HG02981 (cell line): ENCODE measurements at regions not wholly inside any gene's neighbourhood (a gene's known extent, or its start where the extent isn't known, plus 50 kb on each side); places are given as distances from the start of the nearest gene placed in this dataset.

Source experiments
- ATAC-seq: cut with Tn5 transposase; IDR thresholded peaks from one replicate; pipeline ENCODE4 v1.9.1; 2021; ENCODE audit warnings: mild to moderate bottlenecking, moderate library complexity; ENCODE audit not compliant: unreplicated experiment

DNA sequence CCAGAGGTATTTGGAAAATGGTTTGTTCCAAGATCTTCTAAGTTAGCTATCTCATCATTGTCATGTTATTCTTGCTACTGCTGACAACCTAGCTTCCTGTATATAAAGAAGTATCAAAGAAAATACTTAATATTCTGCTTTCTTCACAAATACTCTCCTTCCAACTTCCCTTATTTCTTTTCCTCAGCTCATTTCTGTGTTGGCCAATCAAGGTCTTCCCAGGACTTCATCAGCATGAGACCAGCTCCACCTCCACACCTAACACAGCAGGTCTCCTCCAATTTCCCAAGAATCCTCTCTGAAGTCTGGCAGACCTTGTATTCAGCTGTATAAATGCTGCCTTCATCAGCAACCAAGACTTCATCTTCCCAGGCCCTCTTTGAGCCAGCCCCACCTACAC lies 538.6 kb upstream of the JARID2 start:
- ATAC-seq, result no peak

DNA sequence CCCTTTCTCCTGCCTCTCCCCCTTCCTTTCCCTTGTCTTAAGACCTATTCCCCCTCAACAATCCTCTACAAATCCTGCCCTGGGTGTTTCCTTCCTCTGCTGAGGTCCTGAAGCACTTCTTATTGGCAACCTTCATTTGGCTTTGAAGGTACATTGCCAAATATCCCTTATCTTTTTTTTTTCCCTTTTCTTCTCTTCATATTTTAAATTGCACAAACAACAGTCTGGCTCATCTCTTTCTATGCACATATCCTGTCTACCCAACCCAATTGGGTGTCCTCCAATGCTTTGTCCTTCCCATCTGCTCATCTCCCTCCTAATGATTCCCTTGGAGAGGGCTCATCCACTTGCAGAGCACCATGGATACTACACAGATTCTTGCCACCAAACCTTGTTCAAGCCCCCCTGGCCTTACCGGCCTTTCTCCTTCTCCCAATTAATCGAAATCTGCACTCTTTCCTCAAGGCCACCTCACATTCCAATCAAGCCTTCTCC lies 537.9 kb upstream of the JARID2 start:
- ATAC-seq, result no peak

DNA sequence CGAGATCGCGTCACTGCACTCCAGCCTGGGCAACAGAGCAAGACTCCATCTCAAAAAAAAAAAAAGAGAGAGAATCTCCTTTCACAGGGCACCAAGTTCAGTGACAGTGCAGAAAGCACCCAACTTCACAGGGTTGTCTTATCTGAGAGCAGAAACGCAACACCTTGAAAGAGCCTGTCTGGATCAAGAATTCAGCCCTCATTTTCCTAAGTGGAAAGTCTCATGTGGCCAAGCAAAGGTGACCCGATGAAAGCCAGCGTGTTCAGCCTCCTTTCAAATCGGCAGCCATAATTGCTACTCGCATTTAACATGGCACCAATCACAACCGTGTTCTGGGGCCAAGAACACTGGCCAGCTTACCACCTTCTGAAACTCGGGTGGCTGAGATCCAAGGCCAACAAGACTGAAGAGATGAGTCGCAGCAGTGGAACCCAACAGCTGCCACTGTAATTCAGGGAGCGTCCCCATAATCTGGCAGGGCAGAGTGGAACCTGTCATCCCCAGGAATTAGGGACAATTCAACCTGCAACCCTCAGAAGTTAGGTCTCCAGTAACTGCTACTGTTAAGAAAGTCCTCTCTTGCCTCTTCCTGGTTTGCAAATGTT lies 536.7 kb upstream of the JARID2 start:
- no peak for ATAC-seq

DNA sequence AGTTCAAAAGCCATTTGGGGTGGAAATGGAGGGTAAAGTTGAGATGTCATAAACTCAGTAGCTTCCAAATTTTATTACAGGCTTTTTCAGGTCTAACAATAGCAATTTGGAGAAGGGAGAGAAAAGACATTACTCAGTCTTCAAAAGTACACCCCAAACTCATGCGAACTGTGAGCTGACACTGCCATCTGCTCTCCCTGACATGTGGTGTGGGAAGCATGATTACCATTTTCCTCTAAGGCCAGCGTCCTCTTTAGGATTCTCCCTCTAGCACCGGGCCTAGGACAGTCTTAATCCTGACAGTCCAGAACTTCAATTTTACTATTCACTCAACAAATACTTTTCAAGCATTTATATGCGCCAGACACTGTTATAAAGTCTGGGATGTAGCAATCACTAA lies 536.0 kb upstream of the JARID2 start:
- ATAC-seq, result no peak

DNA sequence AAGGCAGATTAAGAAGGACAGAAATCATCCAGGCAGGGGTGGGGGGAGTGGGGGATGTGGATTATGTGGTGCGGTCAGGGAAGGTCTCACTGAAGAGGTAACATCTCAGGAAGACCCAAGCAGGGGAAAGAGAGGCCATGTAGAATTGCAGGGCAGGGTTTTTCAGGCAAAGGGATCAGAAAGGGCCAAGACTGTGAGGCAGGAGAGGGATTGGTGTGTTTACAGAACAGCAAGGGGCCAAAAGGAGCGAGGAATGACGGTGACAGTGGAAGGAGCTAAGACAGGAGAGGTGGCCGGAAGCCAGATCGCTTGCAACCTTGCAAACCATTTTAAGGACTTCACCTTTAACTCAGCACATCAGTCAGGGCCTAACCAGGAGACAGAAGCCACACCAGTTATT lies 535.4 kb upstream of the JARID2 start:
- no peak for ATAC-seq

DNA sequence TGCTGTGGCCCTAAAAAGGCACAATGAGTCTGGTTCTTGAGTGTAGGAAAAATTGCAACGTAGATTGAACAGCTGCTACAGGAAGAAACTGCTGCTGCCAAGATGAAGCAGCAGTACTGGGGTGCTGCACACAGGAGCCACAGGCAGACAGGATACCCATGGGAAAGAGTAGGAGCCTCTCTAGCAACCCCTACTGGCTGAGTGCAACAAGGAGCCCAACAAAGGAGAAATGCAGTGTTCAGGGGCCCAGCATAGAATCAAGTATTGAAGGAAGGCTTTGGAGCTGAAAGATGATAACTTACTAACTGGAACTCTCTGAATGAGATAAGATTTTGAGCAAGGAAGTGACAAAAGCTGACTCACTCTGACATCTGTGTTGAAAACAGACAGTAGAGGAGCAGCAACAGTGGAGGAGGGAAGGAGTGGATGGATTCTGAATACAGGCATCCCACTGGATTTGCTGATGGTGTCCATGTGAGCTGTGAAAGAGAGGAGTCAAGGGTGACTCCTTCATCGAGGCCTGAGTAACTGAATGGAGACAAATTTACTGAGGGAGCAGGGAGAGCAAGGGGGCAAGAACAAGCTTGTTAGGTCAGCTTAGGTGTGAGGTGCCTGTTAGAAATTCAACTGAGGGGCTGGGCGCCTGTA lies 534.7 kb upstream of the JARID2 start:
- ATAC-seq, result no peak

DNA sequence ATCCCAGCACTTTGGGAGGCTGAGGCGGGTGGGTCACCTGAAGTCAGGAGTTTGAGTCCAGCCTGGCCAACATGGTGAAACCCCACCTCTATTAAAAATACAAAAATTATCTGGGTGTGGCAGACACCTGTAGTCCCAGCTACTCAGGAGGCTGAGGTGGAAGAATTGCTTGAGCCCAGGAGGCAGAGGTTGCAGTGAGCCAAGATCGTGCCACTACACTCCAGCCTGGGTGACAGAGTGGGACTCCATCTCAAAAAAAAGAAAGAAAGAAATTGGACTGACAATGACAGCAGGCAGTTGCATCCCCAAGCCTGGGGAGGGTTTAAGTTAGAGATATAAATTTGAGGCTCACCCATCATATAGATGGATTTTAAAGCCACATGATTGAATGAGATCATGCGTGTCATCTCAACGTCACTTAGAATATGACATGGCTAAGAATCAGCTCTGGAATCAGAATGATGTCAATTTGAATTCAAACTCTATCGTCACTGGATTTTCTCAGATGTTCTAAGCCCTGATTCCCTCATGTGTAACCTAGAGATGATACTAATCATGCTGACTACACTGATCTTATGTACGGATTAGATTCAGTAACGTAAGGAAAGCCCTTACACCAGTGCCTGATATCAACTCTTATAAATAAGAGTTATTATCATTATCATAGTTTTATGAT lies 534.0 kb upstream of the JARID2 start:
- no peak for ATAC-seq

DNA sequence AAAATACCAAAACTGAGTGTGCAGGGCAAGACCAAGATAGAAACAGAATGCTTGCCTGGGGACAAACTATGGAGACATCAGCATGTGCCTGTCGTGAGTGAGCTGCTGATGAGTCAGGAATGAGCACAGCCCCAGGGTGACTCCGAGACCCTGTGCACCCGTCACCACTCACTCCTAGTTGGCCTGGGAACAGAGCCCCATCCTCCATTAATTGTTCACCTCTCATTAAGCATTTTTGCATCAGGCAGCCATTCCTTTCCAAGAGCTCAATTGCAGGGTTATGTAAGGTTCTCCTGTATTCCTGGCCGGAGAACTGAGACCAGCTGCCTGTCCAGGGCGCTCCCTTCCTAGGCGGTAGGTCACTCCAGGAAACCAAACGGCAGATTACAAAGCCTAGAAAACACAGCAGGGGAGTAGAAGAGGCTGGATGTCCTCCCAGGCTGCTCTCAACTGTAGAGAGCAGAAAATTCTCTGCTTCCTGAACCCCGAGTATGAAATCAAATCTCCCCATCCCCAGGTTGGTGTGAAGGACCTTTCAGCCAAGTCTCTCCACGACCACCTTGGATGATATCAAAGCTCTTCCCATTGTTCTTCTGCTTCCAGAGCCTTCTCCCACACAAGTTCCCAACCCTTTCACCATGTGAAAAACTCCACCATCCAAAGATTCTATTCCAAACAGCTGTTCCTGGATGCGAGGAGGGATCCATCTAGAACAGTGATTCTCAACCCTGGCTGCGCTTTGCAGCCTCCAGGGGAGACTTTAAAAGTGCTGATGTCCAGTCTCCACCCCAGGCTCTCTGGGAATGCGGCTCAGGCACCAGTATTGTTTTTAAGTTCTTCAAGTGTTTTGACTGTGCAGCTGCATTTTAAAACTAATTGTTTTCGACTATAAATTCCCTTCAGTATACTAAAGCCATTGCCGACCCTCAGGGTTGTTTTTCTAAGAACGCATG lies 532.6 kb upstream of the JARID2 start:
- no peak for ATAC-seq

DNA sequence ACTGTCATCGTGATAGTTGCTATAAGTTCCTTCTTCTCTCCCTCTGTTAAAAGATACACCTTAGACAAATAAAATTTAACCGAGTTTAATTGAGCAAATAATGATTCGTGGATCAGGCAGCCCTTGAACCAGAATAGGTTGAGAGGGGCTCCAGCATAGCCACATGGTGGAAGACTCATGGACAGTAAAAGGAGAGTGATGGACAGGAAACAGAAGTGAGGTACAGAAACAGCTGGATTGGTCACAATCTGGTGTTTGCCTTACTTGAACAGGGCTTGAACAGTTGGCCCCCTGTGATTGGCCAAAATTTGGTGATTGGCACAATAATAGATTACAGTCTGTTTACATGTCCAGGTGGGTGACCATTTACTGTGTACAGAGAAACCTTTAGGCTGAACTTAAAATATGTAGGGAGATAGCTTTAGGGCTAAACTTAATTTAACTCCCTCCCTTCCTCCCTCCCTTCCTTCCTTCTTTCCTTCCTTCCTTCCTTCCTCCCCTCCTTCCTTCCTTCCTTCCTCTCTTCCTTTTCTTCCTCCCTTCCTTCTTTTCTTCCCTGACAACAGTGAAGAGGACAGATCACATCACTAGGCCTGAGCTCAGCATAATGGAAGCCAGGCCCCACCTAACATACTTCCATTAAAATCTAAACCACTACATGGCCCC lies 531.8 kb upstream of the JARID2 start:
- ATAC-seq, result no peak

DNA sequence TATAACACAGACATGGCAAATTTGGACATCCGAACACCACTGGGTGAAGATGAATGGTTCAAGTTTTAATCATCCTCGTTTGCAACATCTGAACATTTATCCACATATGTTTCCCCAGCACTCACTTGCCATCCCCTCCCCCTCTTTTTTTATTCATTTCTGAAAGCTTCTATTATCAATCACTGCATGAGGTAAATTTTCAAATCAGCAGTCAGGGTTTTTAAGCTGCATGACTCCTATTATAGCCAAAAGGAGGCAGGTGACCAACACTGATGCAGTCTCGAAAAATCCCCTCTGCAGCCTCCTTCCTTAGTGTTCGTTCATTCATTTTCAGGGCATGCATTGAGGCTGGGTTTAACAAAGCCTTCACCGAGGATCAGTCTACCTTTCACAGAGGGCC lies 530.8 kb upstream of the JARID2 start:
- ATAC-seq, result no peak

DNA sequence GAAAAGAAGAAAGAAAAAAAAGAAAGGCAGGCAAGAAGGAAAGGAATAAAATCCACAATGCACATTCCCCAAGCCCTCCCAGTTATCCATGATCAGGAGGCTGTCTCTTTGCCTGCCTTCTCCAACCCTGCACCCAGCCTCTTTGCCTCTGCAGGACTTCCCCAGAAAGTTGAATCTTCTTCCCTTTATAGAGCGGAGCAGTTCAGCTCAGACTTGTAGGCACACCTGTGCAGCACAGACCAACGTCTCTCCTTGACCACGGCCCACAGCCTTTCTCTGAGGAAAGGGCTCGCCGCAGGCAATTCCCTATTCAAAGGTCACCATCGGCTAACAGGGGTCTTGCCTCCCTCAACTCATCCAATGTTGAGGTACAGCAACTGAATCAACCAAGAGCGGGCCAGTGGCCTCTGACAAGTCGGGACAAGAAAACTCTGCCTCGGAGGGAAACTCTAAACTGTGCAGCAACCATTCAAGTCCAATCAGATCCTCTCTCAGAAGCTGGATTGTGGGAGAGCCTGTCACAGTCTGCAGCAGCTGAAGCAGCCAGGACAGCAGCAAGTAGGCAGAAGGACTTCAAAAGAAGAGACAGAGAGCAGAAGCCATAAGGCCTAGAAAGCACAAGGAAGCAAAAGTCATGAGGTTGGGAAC lies 529.2 kb upstream of the JARID2 start:
- no peak for ATAC-seq

DNA sequence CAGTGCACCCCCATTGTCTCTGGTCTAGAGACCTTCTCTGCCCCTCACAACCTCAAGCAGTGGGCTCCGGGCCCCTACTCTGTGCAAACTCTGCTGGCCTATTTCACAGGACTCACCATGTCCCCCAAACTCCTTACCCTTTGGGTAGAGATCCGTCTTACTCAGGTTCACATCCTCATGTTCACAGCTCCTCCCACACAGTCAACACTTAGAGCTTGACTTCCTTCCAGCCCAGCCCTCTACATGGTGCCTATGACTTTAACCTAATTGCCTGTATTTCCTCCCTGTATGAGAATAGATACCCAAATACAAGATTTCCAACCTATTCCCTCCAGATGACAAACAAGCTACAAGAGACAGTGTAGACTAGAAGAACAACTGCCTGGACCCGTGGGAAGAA lies 528.6 kb upstream of the JARID2 start:
- ATAC-seq, result no peak

DNA sequence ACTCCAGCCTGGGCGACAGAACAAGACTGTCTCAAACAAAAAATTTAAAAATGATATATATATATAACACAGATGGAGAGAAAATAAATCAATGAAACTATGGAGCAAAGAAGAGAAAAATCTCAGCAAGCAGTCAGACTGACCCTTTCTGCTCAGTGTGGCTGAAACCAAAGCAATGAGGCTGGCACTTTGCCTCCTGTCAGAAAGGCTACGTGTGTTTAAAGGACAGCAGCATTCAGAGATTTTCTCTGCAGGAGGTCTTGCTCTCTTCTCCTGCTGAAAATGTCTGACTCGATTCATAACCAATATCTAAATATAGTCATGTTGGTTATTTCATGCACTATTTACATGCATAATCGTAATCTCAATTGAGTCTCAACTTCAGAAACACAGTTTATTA lies 527.0 kb upstream of the JARID2 start:
- ATAC-seq, result no peak

DNA sequence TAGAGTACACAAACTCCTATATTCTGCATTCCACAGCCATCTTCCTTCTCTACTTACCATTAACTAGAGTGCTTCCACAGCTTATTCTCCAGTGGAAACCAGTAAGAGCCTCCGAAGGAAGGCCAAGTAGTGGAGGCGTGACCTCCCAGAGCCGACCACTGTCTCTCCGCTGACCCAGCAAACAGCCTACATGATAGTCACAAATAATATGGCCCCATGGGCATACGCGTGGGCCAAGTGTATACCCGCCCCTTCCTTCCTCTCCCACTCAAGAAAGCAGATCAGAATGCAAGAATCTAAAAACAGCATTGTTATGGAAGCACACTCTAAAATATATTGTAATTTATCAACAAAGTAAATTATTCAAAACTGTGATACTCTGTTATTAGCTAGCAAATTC lies 526.6 kb upstream of the JARID2 start:
- no peak for ATAC-seq

DNA sequence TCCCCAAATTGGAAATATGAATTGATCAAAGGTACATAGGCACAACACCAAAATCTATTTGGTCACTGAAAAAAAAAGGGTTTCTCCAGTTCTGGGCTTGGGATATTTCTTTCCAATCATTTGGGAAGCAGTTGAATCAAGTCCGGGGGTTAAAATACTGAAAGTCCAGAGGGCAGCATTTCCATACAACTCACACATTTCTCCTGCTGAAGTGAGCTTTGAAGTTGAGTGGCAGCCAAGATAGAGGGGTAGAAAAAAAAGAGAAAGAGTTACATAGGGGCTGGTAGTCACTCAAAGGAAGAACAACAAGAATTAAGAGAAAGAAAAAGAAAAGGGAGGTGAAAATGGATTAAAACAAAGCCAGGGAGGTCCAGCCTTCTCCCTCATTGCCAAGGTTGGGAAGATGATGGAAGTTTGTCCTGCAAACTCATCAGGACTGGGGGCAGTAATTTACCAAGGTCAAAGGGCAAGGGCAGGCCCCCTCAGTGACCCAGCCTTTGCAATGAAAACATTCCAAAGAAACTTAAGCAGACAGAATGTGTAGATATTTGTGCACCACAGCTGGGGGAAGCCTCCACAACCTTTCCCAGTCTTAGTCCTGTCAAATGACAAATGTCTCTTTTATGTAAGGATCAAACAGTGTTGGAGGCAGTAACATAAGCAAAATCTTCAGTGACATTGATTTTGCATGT lies 525.3 kb upstream of the JARID2 start:
- no peak for ATAC-seq

DNA sequence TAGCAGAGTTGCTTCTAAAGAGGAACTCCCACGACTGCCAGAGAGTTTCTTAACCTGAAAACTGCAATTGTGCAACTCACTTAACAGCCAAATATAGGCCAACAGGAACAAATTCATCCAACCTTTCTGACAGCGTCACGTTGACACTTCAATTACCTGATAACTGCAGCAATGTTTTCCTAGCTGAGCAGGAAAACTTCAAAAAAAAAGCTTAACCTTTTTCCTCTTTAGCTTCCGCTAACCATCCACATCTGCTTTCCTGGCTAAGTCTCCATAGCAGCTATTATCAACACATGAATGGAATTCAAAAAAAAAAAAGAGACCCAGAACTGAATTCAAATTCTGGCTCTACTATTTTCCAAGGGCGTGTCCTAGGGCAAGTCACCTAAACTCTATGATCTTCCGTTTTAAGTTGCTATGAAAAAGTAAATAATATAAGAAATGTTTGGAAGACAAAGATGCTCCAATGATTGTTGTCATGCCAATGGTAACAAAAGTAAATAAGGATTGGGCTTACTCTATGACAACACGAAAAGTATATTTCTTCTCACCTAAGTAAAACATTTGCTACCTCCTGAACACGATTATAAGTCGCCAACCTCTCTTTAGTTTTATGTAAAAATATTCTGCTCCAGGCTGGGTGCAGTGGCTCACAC lies 524.6 kb upstream of the JARID2 start:
- no peak for ATAC-seq

DNA sequence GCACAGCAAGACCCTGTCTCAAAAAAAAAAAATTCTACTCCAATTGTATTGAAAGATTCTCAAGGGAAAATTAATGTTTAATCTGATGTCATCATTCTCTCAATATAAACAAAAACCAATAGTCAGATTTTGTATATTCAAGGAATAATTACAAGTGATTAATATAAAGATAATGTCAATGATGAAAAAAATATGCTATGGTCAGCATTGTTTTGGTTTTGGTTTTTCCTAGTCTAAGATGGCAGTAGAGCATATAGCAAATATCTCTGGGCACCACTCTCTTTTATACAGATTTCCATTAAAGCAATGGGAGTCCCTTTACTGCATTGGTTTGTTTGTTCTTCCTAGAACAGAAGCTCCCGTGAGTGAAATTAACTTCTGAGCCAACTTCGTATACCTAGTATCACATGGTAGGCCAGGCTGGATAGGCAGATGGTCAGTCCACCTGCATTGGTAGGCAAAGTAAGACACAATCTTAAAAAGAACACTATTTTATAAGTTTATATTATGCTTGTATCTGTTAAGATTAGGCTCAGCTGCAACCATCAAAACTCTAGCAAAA lies 523.8 kb upstream of the JARID2 start:
- no peak for ATAC-seq

DNA sequence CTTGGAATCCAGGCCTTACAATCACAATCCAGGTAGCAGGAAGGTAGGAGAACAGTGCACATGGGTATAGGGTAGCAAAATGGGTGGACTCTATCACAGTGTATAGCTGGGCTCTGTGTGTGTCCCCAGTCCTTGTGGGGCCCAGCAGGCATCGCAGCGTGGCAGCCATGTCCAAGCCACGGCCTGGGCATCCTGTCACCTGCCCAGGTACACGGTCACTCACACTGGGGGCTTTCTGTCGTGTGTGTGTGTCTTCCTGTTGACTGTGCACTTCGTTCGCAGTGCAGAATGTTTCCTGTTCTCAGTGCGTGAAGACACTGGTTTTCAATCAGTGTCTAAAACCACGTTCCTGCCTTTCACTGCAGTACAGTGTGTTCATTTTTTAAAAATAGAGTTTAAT lies 523.2 kb upstream of the JARID2 start:
- no peak for ATAC-seq
